Smooth muscle cell (in vitro differentiated cells): ENCODE measurements at regions not wholly inside any gene's neighbourhood (a gene's known extent, or its start where the extent isn't known, plus 50 kb on each side); places are given as distances from the start of the nearest gene placed in this dataset.

Source experiments
- DNase-seq: peaks from one replicate; lab custom pipeline; 2025; ENCODE audit not compliant: unreplicated experiment; lab: John Stamatoyannopoulos, UW
- H2AFZ ChIP-seq: fragments of 200-600 bp; sonication (generic); 2 replicates; pipeline ENCODE4 v1.6.0; 2016; ENCODE audit warnings: antibody characterized with exemption, low read depth, mild to moderate bottlenecking
- H3F3A ChIP-seq: fragments of 200-600 bp; sonication (generic); 2 replicates; pipeline ENCODE4 v1.6.0; 2017; ENCODE audit warnings: antibody characterized with exemption, low read depth
- H3K27ac ChIP-seq: fragments of 200-600 bp; sonication (generic); 2 replicates; pipeline ENCODE4 v1.5.1; 2016; ENCODE audit warnings: low read depth, mild to moderate bottlenecking
- H3K27me3 ChIP-seq: fragments of 200-600 bp; sonication (generic); 2 replicates; pipeline ENCODE4 v1.6.1; 2016; ENCODE audit warnings: low read depth, mild to moderate bottlenecking
- H3K36me3 ChIP-seq: fragments of 200-600 bp; sonication (generic); 2 replicates; pipeline ENCODE4 v1.5.1; 2016; ENCODE audit warnings: low read depth
- H3K4me1 ChIP-seq: fragments of 200-600 bp; sonication (generic); 2 replicates; pipeline ENCODE4 v1.5.1; 2016; ENCODE audit warnings: low read depth
- H3K4me2 ChIP-seq: fragments of 200-600 bp; sonication (generic); 2 replicates; pipeline ENCODE4 v1.6.0; 2016; ENCODE audit warnings: mild to moderate bottlenecking
- H3K4me3 ChIP-seq: fragments of 200-600 bp; sonication (generic); 2 replicates; pipeline ENCODE4 v1.5.1; 2016; ENCODE audit warnings: mild to moderate bottlenecking
- H3K79me2 ChIP-seq: fragments of 200-600 bp; sonication (generic); 2 replicates; pipeline ENCODE4 v1.6.0; 2016; ENCODE audit warnings: low read depth, mild to moderate bottlenecking
- H3K9ac ChIP-seq: fragments of 200-600 bp; sonication (generic); 2 replicates; pipeline ENCODE4 v1.6.0; 2016; ENCODE audit warnings: low read depth
- H3K9me3 ChIP-seq: fragments of 200-600 bp; sonication (generic); replicated peaks from 2 replicates; pipeline ENCODE4 v1.5.1; 2016; ENCODE audit warnings: low read depth
- H4K20me1 ChIP-seq: fragments of 200-600 bp; sonication (generic); 2 replicates; pipeline ENCODE4 v1.6.0; 2016; ENCODE audit warnings: low read depth
- WGBS: methylation state at CpG from one replicate; pipeline ENCODE4 v1.1.7; 2016; ENCODE audit warnings: low lambda C conversion rate; 5-methylcytosine and 5-hydroxymethylcytosine counted together
- TF ChIP-seq, protein P1 (sequence below): fragments of 200-600 bp; sonication (generic); IDR thresholded peaks from 2 replicates; pipeline ENCODE4 v1.5.1; 2017; ENCODE audit warnings: borderline replicate concordance, mild to moderate bottlenecking, antibody characterized with exemption; ENCODE audit not compliant: insufficient read depth, poor library complexity, severe bottlenecking

DNA sequence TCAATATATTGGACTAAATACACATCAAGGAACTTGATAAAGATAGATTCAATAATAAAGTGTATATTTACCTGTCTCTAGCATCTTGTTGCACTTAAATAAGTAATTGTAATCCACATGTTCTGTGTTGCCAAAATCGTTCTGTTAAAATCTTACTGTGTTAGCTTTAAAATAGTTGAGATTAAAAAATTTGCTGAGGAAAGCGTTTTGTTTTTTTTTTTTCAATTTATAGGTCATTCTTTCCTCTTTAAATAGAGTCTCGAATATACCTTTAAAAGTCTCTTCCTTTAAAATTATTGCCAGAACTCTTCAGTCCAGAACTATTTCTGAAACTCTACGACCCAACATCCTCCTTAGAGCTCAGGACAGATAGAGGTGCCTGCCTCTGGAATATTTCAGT is 195.6 kb upstream of the OPRM1 start:
- H4K20me1 ChIP-seq = no peaks in the 10 kb centered on the region
- H2AFZ ChIP-seq = no peak overlapping the region
- H3K4me1 ChIP-seq = no peaks in the 10 kb centered on the region
- H3K27me3 ChIP-seq = no peaks in the 10 kb centered on the region
- H3K4me2 ChIP-seq = no peak overlapping the region
- no peak for DNase-seq
- TF ChIP-seq, protein P1, sequence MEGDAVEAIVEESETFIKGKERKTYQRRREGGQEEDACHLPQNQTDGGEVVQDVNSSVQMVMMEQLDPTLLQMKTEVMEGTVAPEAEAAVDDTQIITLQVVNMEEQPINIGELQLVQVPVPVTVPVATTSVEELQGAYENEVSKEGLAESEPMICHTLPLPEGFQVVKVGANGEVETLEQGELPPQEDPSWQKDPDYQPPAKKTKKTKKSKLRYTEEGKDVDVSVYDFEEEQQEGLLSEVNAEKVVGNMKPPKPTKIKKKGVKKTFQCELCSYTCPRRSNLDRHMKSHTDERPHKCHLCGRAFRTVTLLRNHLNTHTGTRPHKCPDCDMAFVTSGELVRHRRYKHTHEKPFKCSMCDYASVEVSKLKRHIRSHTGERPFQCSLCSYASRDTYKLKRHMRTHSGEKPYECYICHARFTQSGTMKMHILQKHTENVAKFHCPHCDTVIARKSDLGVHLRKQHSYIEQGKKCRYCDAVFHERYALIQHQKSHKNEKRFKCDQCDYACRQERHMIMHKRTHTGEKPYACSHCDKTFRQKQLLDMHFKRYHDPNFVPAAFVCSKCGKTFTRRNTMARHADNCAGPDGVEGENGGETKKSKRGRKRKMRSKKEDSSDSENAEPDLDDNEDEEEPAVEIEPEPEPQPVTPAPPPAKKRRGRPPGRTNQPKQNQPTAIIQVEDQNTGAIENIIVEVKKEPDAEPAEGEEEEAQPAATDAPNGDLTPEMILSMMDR = no peak
- no peaks in the 10 kb centered on the region for H3F3A ChIP-seq
- H3K27ac ChIP-seq = no peak overlapping the region
- no peak overlapping the region for H3K9ac ChIP-seq
- no peaks in the 10 kb centered on the region for H3K36me3 ChIP-seq
- H3K9me3 ChIP-seq = no peaks in the 10 kb centered on the region
- H3K79me2 ChIP-seq = no peaks in the 10 kb centered on the region
- H3K4me3 ChIP-seq = no peak overlapping the region
- 83% methylated on average over 4 of the region's 4 CpGs for WGBS

DNA sequence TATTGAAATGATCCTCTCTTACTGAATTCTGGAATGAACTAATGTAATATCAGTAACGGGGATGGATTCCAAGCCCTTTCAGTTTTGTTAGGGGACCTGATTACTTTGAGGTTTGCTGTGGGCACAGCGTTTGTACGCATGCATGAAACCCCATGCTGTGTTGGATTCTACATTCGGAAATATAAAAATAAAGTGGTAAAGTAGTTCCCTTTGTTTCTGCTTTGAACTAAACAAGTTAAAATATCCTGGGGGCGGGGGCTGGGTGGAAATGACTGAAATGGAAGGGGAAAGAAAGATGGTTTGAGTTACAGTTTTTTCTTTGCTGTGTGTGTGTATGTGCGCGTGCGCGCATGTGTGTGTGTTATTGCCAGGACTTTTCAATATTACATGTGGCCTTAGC is 196.5 kb upstream of the OPRM1 start:
- Histone ChIP-seq H3K36me3 (no peaks in the 10 kb centered on the region), H3K9me3 (no peaks in the 10 kb centered on the region), H3K79me2 (no peaks in the 10 kb centered on the region), H3K4me3 (no peak overlapping the region), H3K9ac (no peak overlapping the region), H4K20me1 (no peaks in the 10 kb centered on the region), H2AFZ (no peak overlapping the region), H3K27me3 (no peaks in the 10 kb centered on the region), H3F3A (no peaks in the 10 kb centered on the region), H3K4me1 (no peaks in the 10 kb centered on the region), H3K4me2 (no peak overlapping the region), H3K27ac (no peak overlapping the region)
- 90% methylated on average over 9 of the region's 9 CpGs for WGBS
- TF ChIP-seq, protein P1 = no peak
- no peak for DNase-seq

DNA sequence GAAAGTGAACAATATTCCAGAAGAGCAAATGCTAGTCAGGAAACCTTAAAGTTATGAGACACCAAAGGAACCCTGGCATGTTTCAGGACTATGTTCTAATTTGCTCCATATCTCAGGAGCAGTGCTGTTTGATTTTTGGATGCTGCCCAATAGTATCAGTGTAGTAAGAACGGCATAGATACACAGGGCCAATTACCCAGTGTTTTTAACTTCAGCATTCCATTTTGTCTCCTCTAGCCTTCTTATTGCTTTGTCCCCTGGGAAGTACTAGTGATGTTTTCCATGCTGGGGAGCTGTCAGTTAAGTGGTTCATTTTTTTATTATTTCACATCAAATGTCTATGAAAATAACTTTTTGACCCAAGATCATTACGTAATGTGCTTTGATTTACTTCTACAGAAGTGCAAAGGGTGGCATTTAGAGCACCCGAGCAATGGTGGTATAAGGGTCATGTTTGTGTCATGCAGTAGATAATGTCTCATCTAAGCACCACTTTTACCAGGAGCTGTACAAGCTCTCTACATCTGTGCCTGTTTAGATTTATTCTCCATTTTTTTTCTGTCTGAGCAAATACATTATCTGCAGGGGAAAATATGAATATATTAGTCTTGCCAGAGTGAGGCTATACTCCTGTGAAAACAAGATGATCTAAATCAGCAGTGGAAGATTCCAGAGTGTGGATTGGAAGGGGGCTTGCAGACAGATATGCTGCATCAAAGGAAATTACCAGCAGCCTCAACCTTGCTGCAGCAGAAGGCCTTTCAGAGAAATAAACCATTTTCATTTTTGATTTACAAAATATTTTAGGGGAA is 198.8 kb upstream of the OPRM1 start:
- H3K4me3 ChIP-seq = no peak overlapping the region
- H2AFZ ChIP-seq = peak overlapping the region; percentile 2
- no peak for DNase-seq
- TF ChIP-seq, protein P1 = no peak
- no peak overlapping the region for H3K4me2 ChIP-seq
- H3F3A ChIP-seq = no peaks in the 10 kb centered on the region
- H3K79me2 ChIP-seq = no peaks in the 10 kb centered on the region
- no peaks in the 10 kb centered on the region for H3K9me3 ChIP-seq
- no peak overlapping the region for H3K27ac ChIP-seq
- no peak overlapping the region for H3K9ac ChIP-seq
- no peaks in the 10 kb centered on the region for H3K36me3 ChIP-seq
- H3K27me3 ChIP-seq = no peaks in the 10 kb centered on the region
- no peaks in the 10 kb centered on the region for H4K20me1 ChIP-seq
- 70% methylated on average over 3 of the region's 3 CpGs for WGBS
- no peaks in the 10 kb centered on the region for H3K4me1 ChIP-seq

DNA sequence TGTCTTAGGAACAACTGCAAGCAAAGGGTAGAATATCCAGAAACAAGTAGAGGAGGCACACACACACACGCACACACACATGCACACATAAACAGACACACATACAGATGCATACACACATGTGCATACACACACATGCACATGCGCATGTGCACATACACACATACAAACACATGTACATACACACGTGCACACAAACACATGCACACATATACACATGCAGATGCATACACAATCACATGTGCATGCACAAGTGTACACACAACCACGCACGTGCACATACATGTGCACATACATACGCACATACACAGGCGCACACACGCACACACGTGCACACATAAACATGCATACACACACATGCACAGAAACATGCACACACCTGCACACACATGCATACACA is 206.5 kb upstream of the OPRM1 start:
- no peak overlapping the region for H2AFZ ChIP-seq
- H3K27ac ChIP-seq = no peak overlapping the region
- no peak overlapping the region for H3K9ac ChIP-seq
- WGBS = 92% methylated on average over 9 of the region's 9 CpGs
- no peaks in the 10 kb centered on the region for H4K20me1 ChIP-seq
- H3K27me3 ChIP-seq = no peaks in the 10 kb centered on the region
- H3K36me3 ChIP-seq = no peaks in the 10 kb centered on the region
- no peak for DNase-seq
- no peak overlapping the region for H3K4me3 ChIP-seq
- H3K4me2 ChIP-seq = no peak overlapping the region
- no peaks in the 10 kb centered on the region for H3K79me2 ChIP-seq
- no peaks in the 10 kb centered on the region for H3K4me1 ChIP-seq
- H3K9me3 ChIP-seq = no peaks in the 10 kb centered on the region
- TF ChIP-seq, protein P1 = no peak
- no peaks in the 10 kb centered on the region for H3F3A ChIP-seq
